CD4-positive, alpha-beta T cell treated with Interleukin-1 beta for 1 hour (primary cell): ENCODE measurements at regions not wholly inside any gene's neighbourhood (a gene's known extent, or its start where the extent isn't known, plus 50 kb on each side); places are given as distances from the start of the nearest gene placed in this dataset.

Experiments
- DNase-seq, 2 donors: peaks; one replicate each; pipeline ENCODE4 v3.0.0-alpha.2; 2020 to 2022

DNA sequence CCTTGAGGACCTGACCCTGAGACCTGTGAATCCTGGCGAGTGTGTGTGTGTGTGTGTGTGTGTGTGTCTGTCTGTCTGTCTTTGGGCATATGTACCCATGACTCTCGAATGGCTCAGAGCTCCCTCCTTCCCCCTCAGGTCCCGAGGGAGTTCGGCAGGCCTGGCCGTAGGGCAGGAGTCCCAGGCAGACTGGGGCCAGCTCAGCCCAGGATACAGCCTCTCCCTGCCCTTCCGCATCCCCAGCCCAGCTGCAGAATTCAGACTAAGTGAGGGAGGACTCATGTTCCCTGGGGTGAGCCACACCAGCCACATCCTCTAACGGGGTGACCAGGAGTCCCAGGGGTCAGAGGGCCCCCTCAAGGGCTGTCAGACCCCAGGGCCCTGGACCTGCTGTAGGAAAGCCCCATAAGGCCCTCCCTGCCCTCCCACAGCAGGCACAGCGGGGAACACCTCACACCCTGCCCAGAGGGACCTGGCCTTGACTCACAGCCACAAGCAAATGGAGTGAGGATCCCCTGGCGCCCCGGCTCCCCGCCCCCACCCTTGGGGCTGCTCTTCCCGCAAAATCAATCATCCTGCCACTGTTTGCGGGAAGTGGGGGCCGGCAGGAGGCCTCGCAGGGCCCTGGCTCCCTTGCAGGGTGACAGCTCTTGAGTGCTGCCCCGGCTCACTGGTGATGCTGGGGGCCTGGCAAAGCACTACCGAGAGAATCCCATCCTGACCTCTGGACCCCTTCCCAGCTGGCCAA, 101.7 kb upstream of the CASZ1 start:
- no peak for DNase-seq

DNA sequence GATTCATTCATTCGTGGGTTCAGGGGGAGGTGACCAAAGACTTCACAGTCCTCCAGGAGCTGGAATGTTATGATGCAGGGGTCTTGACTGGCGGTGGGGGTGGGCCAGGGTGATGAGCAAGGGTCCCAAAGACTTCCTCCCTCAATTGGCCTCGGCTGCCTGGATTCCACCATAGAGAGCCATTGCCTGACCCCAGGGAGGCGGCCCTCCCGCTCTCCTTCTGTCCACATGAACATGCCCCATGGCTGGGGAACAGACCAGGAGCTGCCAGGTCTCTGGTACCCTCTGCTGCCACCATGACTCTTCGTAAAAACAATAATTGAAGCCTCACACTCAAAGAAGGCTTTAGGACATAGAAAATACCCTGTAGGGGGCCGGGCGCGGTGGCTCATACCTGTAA, 102.5 kb upstream of the CASZ1 start:
- DNase-seq: no peak

DNA sequence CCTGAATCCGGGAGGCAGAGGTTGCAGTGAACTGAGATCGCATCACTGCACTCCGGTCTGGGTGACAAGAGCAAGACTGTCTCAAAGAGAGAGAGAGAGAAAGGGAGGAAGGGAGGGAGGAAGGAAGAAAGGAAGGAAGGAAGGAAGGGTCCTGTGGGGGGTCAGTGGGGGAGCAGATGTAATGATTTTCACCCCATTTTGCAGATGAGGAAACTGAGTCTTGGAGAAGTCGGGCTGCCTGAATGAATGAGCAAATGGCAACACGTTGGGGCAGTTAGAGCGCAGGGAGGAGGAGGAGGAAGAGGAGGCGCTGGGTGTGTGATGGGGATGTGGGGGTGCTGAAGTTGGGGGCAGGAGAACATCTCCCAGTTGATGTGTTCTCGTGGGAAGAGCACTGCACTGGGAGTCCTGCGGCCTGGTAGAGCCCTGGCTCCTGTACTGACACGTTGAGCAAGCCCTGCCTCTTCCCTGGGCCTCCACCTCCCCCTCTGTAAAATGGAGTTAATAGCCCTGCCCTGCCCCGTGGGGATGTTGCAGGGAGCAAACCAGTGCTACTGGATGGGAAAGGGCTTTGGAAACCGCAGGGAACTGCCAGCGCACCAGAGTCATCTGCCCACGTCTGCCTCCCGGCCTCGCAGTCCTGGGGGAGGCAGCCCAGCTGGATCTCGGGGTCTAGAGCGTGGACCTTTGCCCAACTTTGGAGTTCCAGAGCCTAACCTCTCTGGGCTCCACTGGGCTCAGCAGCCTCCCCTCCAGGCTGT, 103.2 kb upstream of the CASZ1 start:
- DNase-seq: no peak

- no peak for DNase-seq
Measured at GRCh38 chr1:10900251-10900651, 103.8 kb upstream of the CASZ1 start.

DNA sequence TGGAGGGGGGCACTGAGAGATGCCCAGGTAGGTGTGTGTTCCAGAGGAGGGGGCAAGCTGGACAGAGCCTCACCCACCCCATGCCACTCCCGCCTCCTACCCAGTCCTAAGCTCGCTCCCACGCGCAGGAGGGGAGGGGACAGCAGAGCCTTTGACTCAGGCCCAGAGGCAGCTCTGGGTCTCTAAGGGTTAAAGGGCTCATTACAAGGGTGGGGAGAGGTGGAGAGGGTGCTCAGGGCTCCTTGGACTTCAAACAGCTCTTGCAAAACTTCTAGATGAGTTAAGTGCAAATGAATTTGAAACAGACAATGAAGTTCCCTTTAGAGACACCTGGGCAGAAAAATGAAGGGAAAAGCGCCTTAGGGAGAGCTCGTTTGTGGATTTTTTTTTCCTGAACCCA, 104.2 kb upstream of the CASZ1 start:
- DNase-seq: no peak

DNA sequence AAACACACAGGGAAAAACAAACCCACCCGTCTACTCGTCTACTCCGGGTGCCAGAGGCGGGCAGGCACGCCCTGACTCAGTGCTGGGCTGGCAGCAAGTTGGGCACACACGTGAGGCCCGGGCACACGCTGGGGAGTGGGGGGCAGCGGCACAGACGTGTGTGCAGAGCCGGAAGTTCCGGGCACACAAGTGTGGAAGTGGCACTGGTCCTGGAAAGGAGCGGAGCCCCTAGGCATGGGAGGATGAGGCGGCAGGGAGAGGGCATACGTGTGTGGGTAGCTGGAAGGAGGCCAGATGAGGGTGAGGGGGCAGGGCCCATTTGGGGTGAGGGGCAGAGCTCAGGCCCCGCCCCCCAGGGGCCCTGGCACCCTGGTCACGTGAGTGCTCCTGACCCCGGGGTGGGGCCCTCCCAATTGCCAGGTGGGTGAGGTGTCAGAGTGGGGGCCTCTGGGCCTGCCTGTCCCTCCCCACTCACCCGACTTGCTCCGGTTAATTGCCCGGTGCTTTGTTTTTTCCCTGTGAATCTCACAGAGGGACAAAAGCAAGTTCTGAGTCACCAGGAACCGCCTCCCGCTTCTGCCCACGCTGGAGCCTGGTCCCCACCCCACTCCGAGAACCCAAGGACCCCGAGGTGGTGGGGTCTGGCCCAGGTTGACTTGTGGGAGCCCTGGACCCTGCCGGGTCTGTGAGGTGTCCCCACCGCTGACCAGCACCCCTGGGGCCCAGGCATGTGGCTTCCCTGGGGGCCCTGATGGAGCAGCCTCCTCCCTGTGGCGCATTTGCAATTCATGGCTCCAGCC, 104.8 kb upstream of the CASZ1 start:
- no peak for DNase-seq

DNA sequence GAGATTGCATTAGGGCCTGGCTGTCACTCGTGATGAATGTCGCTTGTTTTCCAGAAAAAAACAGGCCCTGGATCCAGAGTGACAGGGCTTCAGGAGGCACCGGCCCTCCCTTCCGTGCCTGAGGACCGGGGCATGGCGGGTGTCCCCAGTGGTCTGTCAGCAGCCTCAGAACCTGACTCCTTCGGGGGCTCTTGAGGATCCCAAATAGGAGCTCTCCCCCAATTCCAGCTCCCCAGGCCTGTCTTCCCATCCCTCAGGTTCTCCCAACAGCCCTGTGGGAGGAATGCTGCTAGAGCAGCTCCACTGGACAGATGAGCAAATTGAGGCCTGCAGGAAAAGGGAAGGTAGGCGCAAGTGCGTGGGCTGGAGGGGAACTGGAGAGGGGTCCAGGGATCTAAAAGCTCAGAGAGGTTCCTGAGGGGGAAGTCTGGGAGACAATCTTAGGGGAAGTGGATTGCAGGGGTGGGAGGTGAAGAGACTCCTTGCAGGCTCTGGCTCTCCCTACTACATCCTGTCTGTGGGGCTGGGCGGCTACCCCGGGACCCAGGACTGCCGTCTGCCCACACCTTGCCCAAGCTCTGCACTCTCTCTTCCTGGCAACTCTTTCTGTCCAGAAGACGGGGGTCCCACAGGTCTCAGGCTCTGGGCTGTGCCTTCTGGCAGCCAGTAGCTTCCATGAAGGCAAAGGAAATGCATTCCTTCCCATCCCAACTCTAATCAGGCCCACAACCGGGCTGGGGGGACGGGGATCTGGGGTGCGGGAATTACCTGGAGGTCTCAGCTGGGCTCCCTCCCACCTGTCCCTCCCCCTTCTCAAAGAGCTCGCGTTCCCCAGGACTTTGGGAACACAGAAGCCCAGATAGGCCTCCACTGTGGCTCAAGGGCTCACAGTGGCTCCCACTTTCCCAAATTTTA, 105.7 kb upstream of the CASZ1 start:
- no peak for DNase-seq

DNA sequence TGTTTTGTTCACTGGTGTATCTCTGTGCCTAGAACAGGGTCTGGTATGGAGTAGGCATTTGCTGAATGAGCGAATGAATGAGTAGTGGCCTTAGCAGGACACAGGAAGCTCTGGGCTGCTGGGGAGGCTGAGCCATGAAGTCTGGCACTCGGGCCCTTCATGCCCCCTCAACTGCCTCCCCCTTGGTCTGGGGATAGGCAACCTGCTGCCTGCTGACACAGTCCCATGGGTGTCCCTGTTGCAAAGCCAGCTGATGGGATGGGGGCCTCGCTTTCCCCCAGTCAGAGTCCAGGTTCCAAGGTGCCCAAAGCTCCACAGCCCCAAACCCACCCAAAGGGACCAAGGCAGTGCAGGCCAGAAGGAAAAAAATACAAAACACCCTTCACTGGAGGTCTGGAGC, 107.0 kb upstream of the CASZ1 start:
- DNase-seq: no peak

DNA sequence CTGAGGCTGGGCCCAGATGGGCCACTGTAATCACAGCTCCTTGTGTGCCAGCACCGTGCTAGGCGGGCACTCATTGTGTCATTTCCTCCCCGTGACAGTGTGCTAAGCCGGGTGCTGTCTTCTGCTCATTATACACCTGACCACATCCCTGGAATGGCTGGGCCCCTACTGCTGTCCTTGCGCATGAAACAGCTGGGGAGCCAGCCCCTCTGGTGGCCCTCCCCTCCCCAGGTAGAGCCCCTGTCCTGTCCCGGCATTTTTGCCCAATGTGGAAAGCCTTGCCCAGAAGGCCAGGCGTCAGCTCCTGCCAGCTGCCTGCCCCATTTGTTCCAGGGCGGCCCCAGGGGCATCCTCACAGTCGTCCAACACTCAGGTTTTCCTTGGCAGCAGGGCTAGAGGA, 107.4 kb upstream of the CASZ1 start:
- peak; percentile 18 to 24 for DNase-seq

DNA sequence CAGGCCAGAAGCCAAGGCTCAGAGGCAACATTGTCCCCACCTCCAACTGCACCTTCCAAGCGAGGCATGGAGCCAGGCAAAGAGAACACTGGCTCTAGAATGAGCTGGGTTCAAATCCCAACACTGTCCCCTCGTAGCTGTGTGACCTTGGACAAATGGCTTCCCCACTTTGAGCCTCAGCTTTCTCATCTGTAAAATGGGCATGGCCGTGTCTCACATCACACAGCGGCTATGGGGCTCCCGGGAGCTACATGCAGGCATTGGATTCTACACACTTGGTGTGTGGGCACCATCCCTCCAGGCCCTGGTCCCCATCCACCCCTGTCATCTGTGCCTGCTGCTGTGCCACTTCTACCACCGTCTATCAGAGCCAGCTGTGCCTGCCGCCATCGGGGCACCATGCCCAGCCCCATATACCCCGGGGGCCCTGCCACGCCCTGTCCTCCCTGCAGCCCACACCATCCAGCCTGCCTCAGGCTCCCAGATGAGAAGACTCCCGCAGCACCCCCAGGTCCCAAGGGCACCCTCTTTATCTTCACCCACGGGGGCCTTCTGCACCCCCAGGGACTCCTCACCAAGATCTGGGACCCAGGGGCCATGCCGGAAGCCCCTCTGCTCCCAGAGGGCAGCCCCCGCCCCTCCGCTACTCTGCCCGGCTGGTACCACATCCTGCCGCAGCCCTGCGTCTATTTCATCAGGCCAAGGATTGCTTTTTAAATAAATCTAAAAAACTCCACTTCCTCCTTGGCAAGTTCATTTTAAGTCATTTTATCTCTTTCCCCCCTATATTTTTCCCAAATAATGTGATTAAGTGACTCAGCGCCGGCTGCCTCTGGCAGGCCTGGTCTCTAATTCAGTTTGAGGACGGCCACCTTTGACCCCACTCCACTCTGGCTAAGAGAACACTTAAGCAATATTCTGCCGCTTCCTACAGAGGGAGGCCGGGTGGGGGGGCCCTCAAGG, 107.8 kb upstream of the TARDBP start:
- peak; percentile 10 to 36 for DNase-seq

DNA sequence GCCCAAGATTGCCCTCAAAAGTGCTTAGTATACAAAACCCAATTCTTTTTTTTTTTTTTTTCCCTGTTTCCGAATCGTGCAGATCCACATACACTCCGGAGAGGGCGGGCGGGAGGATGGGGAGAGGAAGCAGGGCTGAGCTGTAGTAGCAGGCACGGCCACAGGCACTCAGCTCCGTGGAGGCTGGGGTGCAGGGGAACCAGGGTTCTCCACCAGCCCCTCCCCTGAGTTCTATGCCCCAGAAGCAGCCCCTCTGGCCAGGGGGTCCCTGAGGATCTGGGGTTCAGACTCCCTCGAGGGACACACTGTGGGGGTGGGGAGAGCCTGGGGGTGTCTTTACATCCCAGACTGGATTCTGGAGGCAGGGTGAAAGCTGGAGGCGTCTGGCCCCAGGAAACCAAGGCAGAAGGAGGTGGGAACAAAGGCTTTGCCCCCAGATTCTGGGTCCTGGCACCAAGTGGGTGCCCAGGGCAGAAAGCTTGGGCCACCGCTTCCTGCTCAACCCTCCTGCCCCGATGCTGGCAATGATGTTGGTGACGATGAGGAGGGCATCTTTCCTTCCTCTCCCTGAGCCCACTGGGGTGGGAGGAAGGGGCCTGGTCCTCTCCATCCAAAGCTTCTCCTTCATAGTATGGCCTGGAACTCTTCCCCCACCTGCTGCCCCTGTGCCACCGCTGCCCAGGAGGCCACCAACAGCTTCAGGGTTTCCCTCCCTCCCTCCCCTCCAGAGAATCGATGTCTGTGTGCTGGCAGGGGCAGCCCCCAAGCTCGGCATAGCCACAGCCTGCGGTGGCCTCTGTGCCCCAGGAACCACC, 106.4 kb upstream of the TARDBP start:
- no peak for DNase-seq

- DNase-seq: no peak
Measured at GRCh38 chr1:10906866-10907519, 105.5 kb upstream of the TARDBP start.

DNA sequence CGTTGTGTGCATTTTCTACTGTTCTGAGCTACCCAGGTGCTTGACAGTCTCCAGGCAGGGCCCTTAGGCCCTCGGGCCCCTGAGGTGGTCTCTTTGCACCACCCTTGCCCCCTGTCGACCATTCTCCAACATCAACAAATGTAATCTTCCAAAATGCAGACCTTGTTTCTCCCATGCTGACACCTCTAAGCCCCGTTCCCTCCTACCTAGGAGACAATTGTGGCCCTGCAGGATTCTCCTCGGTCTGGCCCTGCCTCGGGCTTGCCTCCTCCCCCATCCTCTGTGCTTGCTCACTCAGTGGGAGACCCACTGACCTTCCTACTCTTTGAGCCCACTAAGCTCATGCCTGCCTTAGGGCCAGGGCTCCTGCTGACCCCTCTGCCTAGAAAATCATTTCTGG, 104.2 kb upstream of the TARDBP start:
- DNase-seq: no peak

- DNase-seq: peak; percentile 69 to 76
Measured at GRCh38 chr1:10909697-10910680, 102.5 kb upstream of the TARDBP start.

DNA sequence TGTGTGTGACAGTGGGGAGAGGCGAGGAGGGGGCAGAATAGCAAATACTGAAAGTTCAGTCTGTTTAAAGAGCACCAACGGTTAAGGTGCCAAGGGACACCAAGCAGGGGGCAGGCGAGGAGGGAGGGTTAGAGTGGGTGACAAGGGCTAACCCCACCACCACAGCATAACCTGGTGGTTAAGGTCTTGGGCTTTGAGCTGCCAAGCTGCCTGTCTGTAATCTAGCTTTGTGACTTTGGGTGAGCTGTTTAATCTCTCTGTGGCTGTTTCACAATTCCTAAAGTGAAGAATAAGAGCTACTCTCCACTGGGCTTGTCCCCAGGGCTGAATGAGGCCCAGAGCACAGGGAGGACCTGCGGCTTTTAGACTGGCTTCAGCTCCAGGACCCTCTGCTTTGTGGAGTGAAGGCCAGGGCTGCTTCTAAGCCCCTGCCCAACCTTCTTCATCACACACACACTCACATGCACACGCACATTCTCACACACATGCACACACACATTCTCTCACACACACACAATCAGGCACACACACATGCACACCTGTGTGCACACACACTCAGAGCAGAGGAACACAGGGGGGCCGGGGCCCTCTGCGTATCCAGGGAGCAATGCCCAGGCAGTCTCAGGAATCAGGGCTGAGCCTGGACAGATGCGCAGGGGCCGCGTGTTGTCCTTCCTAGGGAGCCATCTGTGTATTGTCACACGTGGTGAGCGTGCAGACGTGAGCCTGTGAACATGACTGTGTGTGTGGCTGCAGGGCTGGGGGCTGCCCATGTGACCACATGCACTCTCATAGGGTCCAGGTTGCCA, 101.6 kb upstream of the TARDBP start:
- DNase-seq: no peak

DNA sequence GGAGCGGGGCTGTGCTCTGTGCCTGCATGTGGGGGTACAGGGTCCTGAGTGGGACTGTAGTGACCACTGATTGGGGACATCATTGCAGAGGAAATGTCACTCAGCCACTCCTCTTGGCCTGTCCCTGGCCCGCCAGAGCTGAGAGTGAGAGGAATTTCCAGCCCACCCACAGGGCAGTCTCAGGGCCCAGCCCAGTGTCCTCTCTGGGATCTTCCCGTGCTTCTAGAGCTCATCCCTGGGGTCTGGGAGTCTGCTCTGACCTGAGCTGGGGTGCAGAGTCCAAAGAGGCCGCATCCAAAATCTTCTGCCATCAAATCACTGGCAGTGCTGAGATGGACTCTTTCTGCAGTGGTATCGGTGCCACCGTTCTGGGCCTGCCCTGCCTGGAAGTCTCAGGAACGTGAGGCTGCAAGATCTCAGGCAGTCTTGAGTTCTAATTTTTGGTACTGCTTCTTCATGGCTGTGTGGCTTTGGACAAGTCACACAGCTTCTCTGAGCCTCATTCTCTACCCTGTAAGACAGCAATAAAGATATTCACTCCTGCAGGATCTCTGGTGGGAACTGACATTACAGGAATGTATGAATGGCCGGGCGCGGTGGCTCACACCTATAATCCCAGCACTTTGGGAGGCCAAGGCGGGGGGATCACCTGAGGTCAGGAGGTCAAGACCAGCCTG, 100.8 kb upstream of the TARDBP start:
- DNase-seq: no peak

DNA sequence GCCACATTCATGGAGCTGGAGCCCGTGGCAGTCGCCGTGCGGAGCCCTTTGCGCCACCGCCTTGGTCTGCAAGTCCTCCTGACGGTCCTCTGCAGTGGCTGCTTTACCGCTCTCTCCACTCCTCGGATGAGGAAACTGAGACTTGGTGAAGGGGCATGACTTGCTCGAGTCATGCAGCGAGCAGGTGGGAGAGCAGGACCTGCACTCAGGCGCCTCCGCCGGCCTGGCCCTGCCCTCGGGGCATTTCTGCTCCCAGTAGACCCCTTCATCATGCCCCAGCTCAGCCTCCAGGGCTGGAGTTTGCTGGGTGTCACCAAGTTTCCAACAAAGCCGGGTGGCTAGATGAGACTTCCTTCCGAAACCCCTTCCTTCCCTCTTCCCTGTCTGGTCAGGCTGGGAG, 100.0 kb upstream of the TARDBP start:
- DNase-seq: no peak
